Stimulated activated naive B cell treated with anti-CD40 and anti-IgM and Interleukin-4, amounts not matched to agents 10 μg/mL and 1 μg/mL and 100 μg/mL, for 72 hours (primary cell): ENCODE measurements at regions not wholly inside any gene's neighbourhood (a gene's known extent, or its start where the extent isn't known, plus 50 kb on each side); places are given as distances from the start of the nearest gene placed in this dataset.
A peak's percentile ranks its signal among the peaks of the same experiment; 100 is the strongest.

Source experiments
- ATAC-seq, 2 donors: fragments of 150-1000 bp; cut with Tn5 transposase; replicated peaks; 2 replicates each; pipeline ENCODE4 v1.10.0; 2021; ENCODE audit warnings: moderate library complexity in 1 of 2
- DNase-seq: peaks from one replicate; pipeline ENCODE4 v3.0.0; 2021
- H3K27ac Mint-ChIP-seq: one replicate; pipeline ENCODE4 v1.8.0; 2022; ENCODE audit warnings: mild to moderate bottlenecking, mixed read lengths
- H3K27me3 Mint-ChIP-seq, 2 donors: one replicate each; pipeline ENCODE4 v1.8.0; 2022; ENCODE audit warnings: mixed read lengths in 2 of 2
- H3K36me3 Mint-ChIP-seq, 2 donors: one replicate each; pipeline ENCODE4 v1.8.0; 2022; ENCODE audit warnings: mixed read lengths in 2 of 2, mild to moderate bottlenecking in 1 of 2
- H3K4me1 Mint-ChIP-seq, 2 donors: one replicate each; pipeline ENCODE4 v1.8.0; 2022; ENCODE audit warnings: mixed read lengths in 2 of 2, mild to moderate bottlenecking in 1 of 2
- H3K4me3 Mint-ChIP-seq, 2 donors: one replicate each; pipeline ENCODE4 v1.8.0; 2022; ENCODE audit warnings: mild to moderate bottlenecking in 2 of 2, mixed read lengths in 2 of 2, moderate library complexity in 1 of 2
- H3K9me3 Mint-ChIP-seq, 2 donors: one replicate each; pipeline ENCODE4 v1.8.0; 2022; ENCODE audit warnings: mixed read lengths in 2 of 2, mild to moderate bottlenecking in 1 of 2

GRCh38 chr10:3236644-3237404, 64.2 kb upstream of the PITRM1 start:
- no peak for ATAC-seq
- Mint-ChIP-seq H3K4me3 (no peak overlapping the region), H3K27ac (no peak overlapping the region), H3K4me1 (peaks cover 6 to 11% of the 10 kb centered on the region in 2 donors), H3K9me3 (no peaks in the 10 kb centered on the region), H3K36me3 (no peaks in the 10 kb centered on the region), H3K27me3 (peaks cover 31 to 43% of the 10 kb centered on the region in 2 donors)
- no peak for DNase-seq

GRCh38 chr10:3235996-3236510, 63.5 kb upstream of the PITRM1 start:
- Mint-ChIP-seq H3K27me3 (peaks cover 36 to 47% of the 10 kb centered on the region in 2 donors), H3K9me3 (no peaks in the 10 kb centered on the region), H3K4me3 (no peak overlapping the region), H3K36me3 (no peaks in the 10 kb centered on the region), H3K27ac (no peak overlapping the region), H3K4me1 (peaks cover 6 to 11% of the 10 kb centered on the region in 2 donors)
- no peak for DNase-seq
- no peak for ATAC-seq

- peaks cover 37 to 40% of the 10 kb centered on the region in 2 donors for H3K27me3 Mint-ChIP-seq
- no peaks in the 10 kb centered on the region for H3K9me3 Mint-ChIP-seq
- no peaks in the 10 kb centered on the region for H3K36me3 Mint-ChIP-seq
- ATAC-seq = no peak
- no peak overlapping the region for H3K27ac Mint-ChIP-seq
- H3K4me3 Mint-ChIP-seq = no peak overlapping the region
- DNase-seq = no peak
- H3K4me1 Mint-ChIP-seq = peaks cover 6 to 11% of the 10 kb centered on the region in 2 donors
These were observed 62.8 kb upstream of the PITRM1 start for GRCh38 chr10:3235395-3235794.

GRCh38 chr10:3233486-3233990, 61.0 kb upstream of the PITRM1 start:
- H3K27me3 Mint-ChIP-seq = peaks cover 25 to 26% of the 10 kb centered on the region in 2 donors
- ATAC-seq (no peak), DNase-seq (no peak)
- H3K9me3 Mint-ChIP-seq = no peaks in the 10 kb centered on the region
- peaks cover 0 to under 1% of the 10 kb centered on the region in 2 donors for H3K4me1 Mint-ChIP-seq
- H3K4me3 Mint-ChIP-seq = no peak overlapping the region
- no peaks in the 10 kb centered on the region for H3K36me3 Mint-ChIP-seq
- no peak overlapping the region for H3K27ac Mint-ChIP-seq

GRCh38 chr10:3231951-3232730, 59.6 kb upstream of the PITRM1 start:
- ATAC-seq (no peak), DNase-seq (no peak)
- Mint-ChIP-seq H3K4me3 (no peak overlapping the region), H3K36me3 (no peaks in the 10 kb centered on the region), H3K9me3 (no peaks in the 10 kb centered on the region), H3K27me3 (peaks cover 15 to 19% of the 10 kb centered on the region in 2 donors), H3K27ac (no peak overlapping the region), H3K4me1 (peaks cover 6 to 14% of the 10 kb centered on the region in 2 donors)

GRCh38 chr10:3229815-3230214, 57.2 kb upstream of the PITRM1 start:
- peaks cover 10 to 18% of the 10 kb centered on the region in 2 donors for H3K4me1 Mint-ChIP-seq
- H3K27ac Mint-ChIP-seq = no peak overlapping the region
- ATAC-seq (no peak), DNase-seq (no peak)
- H3K9me3 Mint-ChIP-seq = no peaks in the 10 kb centered on the region
- no peak overlapping the region for H3K4me3 Mint-ChIP-seq
- no peaks in the 10 kb centered on the region for H3K36me3 Mint-ChIP-seq
- H3K27me3 Mint-ChIP-seq = peaks cover 17 to 18% of the 10 kb centered on the region in 2 donors

GRCh38 chr10:3228629-3228945, 56.0 kb upstream of the PITRM1 start:
- Mint-ChIP-seq H3K4me3 (no peak overlapping the region), H3K27me3 (peaks cover 12 to 13% of the 10 kb centered on the region in 2 donors), H3K36me3 (no peaks in the 10 kb centered on the region), H3K4me1 (peaks cover 10 to 18% of the 10 kb centered on the region in 2 donors), H3K9me3 (no peaks in the 10 kb centered on the region), H3K27ac (no peak overlapping the region)
- ATAC-seq (no peak), DNase-seq (no peak)

GRCh38 chr10:3226960-3227744, 54.6 kb upstream of the PITRM1 start:
- peaks cover 10 to 18% of the 10 kb centered on the region in 2 donors for H3K4me1 Mint-ChIP-seq
- DNase-seq = no peak
- H3K27ac Mint-ChIP-seq = no peak overlapping the region
- no peaks in the 10 kb centered on the region for H3K36me3 Mint-ChIP-seq
- no peaks in the 10 kb centered on the region for H3K9me3 Mint-ChIP-seq
- peak; percentile 39 to 47 for ATAC-seq
- no peak overlapping the region for H3K4me3 Mint-ChIP-seq
- H3K27me3 Mint-ChIP-seq = peaks cover 6 to 12% of the 10 kb centered on the region in 2 donors

- ATAC-seq (no peak), DNase-seq (no peak)
- peaks cover 9 to 14% of the 10 kb centered on the region in 2 donors for H3K27me3 Mint-ChIP-seq
- H3K9me3 Mint-ChIP-seq = peaks cover 3 to 4% of the 10 kb centered on the region in 2 donors
- H3K27ac Mint-ChIP-seq = no peak overlapping the region
- no peak overlapping the region for H3K4me3 Mint-ChIP-seq
- peaks cover 10 to 18% of the 10 kb centered on the region in 2 donors for H3K4me1 Mint-ChIP-seq
- no peaks in the 10 kb centered on the region for H3K36me3 Mint-ChIP-seq
These were observed 53.0 kb upstream of the PITRM1 start for GRCh38 chr10:3225561-3225960.

- peaks cover 11 to 17% of the 10 kb centered on the region in 2 donors for H3K27me3 Mint-ChIP-seq
- no peak for DNase-seq
- H3K9me3 Mint-ChIP-seq = peaks cover 3 to 6% of the 10 kb centered on the region in 2 donors
- no peaks in the 10 kb centered on the region for H3K36me3 Mint-ChIP-seq
- peaks cover 10 to 18% of the 10 kb centered on the region in 2 donors for H3K4me1 Mint-ChIP-seq
- H3K27ac Mint-ChIP-seq = no peak overlapping the region
- no peak for ATAC-seq
- no peak overlapping the region for H3K4me3 Mint-ChIP-seq
These were observed 51.7 kb upstream of the PITRM1 start for GRCh38 chr10:3224241-3224640.

GRCh38 chr10:3222626-3223025, 50.0 kb upstream of the PITRM1 start:
- no peak for DNase-seq
- H3K27ac Mint-ChIP-seq = no peak overlapping the region
- peaks cover 5 to 9% of the 10 kb centered on the region in 2 donors for H3K4me1 Mint-ChIP-seq
- peaks cover 19 to 24% of the 10 kb centered on the region in 2 donors for H3K27me3 Mint-ChIP-seq
- no peak for ATAC-seq
- no peak overlapping the region for H3K4me3 Mint-ChIP-seq
- peaks cover 3 to 13% of the 10 kb centered on the region in 2 donors for H3K9me3 Mint-ChIP-seq
- H3K36me3 Mint-ChIP-seq = no peaks in the 10 kb centered on the region
